ENCODE measurements at regions not wholly inside any gene's neighbourhood (a gene's known extent, or its start where the extent isn't known, plus 50 kb on each side); places are given as distances from the start of the nearest gene placed in this dataset.

GRCh38 chr13:55394470-55394869 lies 1746.2 kb upstream of the PRR20A start:
- Histone ChIP-seq H3K14ac (ENCODE audit: insufficient read length) (no peak overlapping the region), H2BK120ac (replicated peaks; ENCODE audit: low read depth, low read length) (no peak overlapping the region), H3K4me1 (replicated peaks in 1 of 4; ENCODE audit: control insufficient read depth in 3 of 4, insufficient read depth in 4 of 4, low read length in 3 of 4) (no peaks in the 10 kb centered on the region), H3K27me3 (replicated peaks in 1 of 4; ENCODE audit: control insufficient read depth in 3 of 4, extremely low read depth in 1 of 4, insufficient read depth in 3 of 4, low read length in 3 of 4) (no peaks in the 10 kb centered on the region), H3K36me3 (ENCODE audit: control insufficient read depth in 2 of 4, insufficient read depth in 4 of 4, low read length in 3 of 4) (no peaks in the 10 kb centered on the region), H4K5ac (ENCODE audit: insufficient read length, low read depth, low read length) (no peak overlapping the region), H3K79me2 (ENCODE audit: control insufficient read depth in 1 of 2, insufficient read depth in 2 of 2, low read length in 2 of 2) (no peaks in the 10 kb centered on the region), H2BK20ac (ENCODE audit: low read length) (no peak overlapping the region), H2BK15ac (ENCODE audit: low read length) (no peak overlapping the region), H3K79me1 (ENCODE audit: low read depth, low read length) (no peaks in the 10 kb centered on the region), H3K4ac (replicated peaks; ENCODE audit: insufficient read length, low read depth, low read length) (no peak overlapping the region), H3K23me2 (ENCODE audit: low read depth, low read length) (no peaks in the 10 kb centered on the region), H3K4me3 (ENCODE audit: extremely low read depth in 1 of 4, insufficient read depth in 2 of 4, low read depth in 3 of 4, low read length in 4 of 4) (no peak overlapping the region), H3K9me3 (ENCODE audit: insufficient read depth in 2 of 2, low read depth in 1 of 2, low read length in 1 of 2) (no peaks in the 10 kb centered on the region), H4K8ac (ENCODE audit: extremely low read depth, insufficient read depth, low read length) (no peak overlapping the region), H2BK5ac (ENCODE audit: low read depth, low read length) (no peak overlapping the region), H3K27ac (ENCODE audit: low read depth, low read length) (no peak overlapping the region), H3K56ac (replicated peaks; ENCODE audit: insufficient read length, low read depth, low read length) (no peak overlapping the region), H2AK5ac (ENCODE audit: low read depth, low read length) (no peak overlapping the region), H2BK12ac (ENCODE audit: low read depth, low read length) (no peak overlapping the region), H2AFZ (ENCODE audit: low read length) (no peak overlapping the region), H4K20me1 (replicated peaks in 1 of 2; ENCODE audit: control insufficient read depth in 1 of 2, insufficient read depth in 2 of 2, low read length in 2 of 2) (no peaks in the 10 kb centered on the region), H3K4me2 (ENCODE audit: insufficient read depth in 1 of 2, low read depth in 2 of 2, low read length in 2 of 2) (no peak overlapping the region), H4K91ac (replicated peaks; ENCODE audit: insufficient read length, low read length) (no peak overlapping the region), H3K23ac (ENCODE audit: insufficient read length) (no peak overlapping the region), H3K18ac (ENCODE audit: extremely low read depth, low read length) (no peak overlapping the region), H3K9ac (replicated peaks in 1 of 4; ENCODE audit: extremely low read depth in 1 of 4, low read depth in 3 of 4, low read length in 3 of 4) (no peak overlapping the region)
- DNase-seq (ENCODE audit: low read depth in 1 of 2, low spot score in 2 of 2), result no peak
- ChIA-PET POLR2A (ENCODE audit: partially characterized antibody) (no interaction called here), CTCF (ENCODE audit: partially characterized antibody) (no interaction called here)
- no peak for FAIRE-seq
- WGBS, 2 experiments (ENCODE audit: extremely low coverage in 1 of 2, insufficient coverage in 1 of 2, insufficient read length in 1 of 2, insufficient replicate concordance in 2 of 2, low coverage in 1 of 2, low lambda C conversion rate in 2 of 2, missing lambda C conversion rate in 1 of 2), result 91% methylated on average over 3 of the region's 3 CpGs; no CpG with 5 or more reads in 1 of the 2 experiments
- TF ChIP-seq, protein P1, sequence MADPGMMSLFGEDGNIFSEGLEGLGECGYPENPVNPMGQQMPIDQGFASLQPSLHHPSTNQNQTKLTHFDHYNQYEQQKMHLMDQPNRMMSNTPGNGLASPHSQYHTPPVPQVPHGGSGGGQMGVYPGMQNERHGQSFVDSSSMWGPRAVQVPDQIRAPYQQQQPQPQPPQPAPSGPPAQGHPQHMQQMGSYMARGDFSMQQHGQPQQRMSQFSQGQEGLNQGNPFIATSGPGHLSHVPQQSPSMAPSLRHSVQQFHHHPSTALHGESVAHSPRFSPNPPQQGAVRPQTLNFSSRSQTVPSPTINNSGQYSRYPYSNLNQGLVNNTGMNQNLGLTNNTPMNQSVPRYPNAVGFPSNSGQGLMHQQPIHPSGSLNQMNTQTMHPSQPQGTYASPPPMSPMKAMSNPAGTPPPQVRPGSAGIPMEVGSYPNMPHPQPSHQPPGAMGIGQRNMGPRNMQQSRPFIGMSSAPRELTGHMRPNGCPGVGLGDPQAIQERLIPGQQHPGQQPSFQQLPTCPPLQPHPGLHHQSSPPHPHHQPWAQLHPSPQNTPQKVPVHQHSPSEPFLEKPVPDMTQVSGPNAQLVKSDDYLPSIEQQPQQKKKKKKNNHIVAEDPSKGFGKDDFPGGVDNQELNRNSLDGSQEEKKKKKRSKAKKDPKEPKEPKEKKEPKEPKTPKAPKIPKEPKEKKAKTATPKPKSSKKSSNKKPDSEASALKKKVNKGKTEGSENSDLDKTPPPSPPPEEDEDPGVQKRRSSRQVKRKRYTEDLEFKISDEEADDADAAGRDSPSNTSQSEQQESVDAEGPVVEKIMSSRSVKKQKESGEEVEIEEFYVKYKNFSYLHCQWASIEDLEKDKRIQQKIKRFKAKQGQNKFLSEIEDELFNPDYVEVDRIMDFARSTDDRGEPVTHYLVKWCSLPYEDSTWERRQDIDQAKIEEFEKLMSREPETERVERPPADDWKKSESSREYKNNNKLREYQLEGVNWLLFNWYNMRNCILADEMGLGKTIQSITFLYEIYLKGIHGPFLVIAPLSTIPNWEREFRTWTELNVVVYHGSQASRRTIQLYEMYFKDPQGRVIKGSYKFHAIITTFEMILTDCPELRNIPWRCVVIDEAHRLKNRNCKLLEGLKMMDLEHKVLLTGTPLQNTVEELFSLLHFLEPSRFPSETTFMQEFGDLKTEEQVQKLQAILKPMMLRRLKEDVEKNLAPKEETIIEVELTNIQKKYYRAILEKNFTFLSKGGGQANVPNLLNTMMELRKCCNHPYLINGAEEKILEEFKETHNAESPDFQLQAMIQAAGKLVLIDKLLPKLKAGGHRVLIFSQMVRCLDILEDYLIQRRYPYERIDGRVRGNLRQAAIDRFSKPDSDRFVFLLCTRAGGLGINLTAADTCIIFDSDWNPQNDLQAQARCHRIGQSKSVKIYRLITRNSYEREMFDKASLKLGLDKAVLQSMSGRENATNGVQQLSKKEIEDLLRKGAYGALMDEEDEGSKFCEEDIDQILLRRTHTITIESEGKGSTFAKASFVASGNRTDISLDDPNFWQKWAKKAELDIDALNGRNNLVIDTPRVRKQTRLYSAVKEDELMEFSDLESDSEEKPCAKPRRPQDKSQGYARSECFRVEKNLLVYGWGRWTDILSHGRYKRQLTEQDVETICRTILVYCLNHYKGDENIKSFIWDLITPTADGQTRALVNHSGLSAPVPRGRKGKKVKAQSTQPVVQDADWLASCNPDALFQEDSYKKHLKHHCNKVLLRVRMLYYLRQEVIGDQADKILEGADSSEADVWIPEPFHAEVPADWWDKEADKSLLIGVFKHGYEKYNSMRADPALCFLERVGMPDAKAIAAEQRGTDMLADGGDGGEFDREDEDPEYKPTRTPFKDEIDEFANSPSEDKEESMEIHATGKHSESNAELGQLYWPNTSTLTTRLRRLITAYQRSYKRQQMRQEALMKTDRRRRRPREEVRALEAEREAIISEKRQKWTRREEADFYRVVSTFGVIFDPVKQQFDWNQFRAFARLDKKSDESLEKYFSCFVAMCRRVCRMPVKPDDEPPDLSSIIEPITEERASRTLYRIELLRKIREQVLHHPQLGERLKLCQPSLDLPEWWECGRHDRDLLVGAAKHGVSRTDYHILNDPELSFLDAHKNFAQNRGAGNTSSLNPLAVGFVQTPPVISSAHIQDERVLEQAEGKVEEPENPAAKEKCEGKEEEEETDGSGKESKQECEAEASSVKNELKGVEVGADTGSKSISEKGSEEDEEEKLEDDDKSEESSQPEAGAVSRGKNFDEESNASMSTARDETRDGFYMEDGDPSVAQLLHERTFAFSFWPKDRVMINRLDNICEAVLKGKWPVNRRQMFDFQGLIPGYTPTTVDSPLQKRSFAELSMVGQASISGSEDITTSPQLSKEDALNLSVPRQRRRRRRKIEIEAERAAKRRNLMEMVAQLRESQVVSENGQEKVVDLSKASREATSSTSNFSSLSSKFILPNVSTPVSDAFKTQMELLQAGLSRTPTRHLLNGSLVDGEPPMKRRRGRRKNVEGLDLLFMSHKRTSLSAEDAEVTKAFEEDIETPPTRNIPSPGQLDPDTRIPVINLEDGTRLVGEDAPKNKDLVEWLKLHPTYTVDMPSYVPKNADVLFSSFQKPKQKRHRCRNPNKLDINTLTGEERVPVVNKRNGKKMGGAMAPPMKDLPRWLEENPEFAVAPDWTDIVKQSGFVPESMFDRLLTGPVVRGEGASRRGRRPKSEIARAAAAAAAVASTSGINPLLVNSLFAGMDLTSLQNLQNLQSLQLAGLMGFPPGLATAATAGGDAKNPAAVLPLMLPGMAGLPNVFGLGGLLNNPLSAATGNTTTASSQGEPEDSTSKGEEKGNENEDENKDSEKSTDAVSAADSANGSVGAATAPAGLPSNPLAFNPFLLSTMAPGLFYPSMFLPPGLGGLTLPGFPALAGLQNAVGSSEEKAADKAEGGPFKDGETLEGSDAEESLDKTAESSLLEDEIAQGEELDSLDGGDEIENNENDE (IDR thresholded peaks at IDR 0.05; ENCODE audit: insufficient replicate concordance, low read length), result no peak

Measured in H1 (cell line).